Psoas muscle (tissue), 7 donors: ENCODE measurements at regions not wholly inside any gene's neighbourhood (a gene's known extent, or its start where the extent isn't known, plus 50 kb on each side); places are given as distances from the start of the nearest gene placed in this dataset.

Experiments
- ATAC-seq, 4 donors: fragments of 200-7000 bp; cut with Tn5 transposase; one replicate each; pipeline ENCODE4 v1.9.1; 2020; ENCODE audit warnings: moderate library complexity in 3 of 4, mild to moderate bottlenecking in 2 of 4
- DNase-seq, 2 donors: peaks; one replicate each; pipeline ENCODE4 v3.0.0-alpha.2; 2020
- H3K27ac ChIP-seq: fragments of 200-600 bp; one replicate; pipeline ENCODE4 v1.8.0; 2022
- H3K27me3 ChIP-seq, 3 donors: fragments of 200-600 bp in 1 of 3; one replicate each; pipeline versions ENCODE4 v1.6.1 to v1.8.0; 2013 to 2022; ENCODE audit warnings: low read length in 2 of 3, mild to moderate bottlenecking in 2 of 3, moderate library complexity in 1 of 3; ENCODE audit not compliant: insufficient read depth in 3 of 3
- H3K36me3 ChIP-seq, 2 donors: fragments of 200-600 bp in 1 of 2; one replicate each; pipeline versions ENCODE4 v1.6.1 to v1.8.0; 2013 to 2022; ENCODE audit warnings: low read depth in 1 of 2, mild to moderate bottlenecking in 1 of 2, moderate library complexity in 1 of 2; ENCODE audit not compliant: insufficient read depth in 1 of 2
- H3K4me1 ChIP-seq: fragments of 200-600 bp; one replicate; pipeline ENCODE4 v1.8.0; 2022
- H3K4me3 ChIP-seq: fragments of 200-600 bp; one replicate; pipeline ENCODE4 v1.8.0; 2022; ENCODE audit warnings: mild to moderate bottlenecking
- H3K9me3 ChIP-seq: fragments of 200-600 bp; one replicate; pipeline ENCODE4 v1.8.0; 2022
- CTCF ChIP-seq: fragments of 200-600 bp; IDR thresholded peaks from one replicate; pipeline ENCODE4 v1.8.0; 2022; ENCODE audit warnings: antibody characterized with exemption
- WGBS, 3 donors: extraction: QIAGEN DNeasy Blood & Tissue Kit; methylation state at CpG; one replicate each; pipeline versions ENCODE4 v1.1.6 to v1.1.7; 2013; 5-methylcytosine and 5-hydroxymethylcytosine counted together
- intact Hi-C, 2 donors: fragments of 100-400 bp; cut with DNase I; formaldehyde crosslinking; loops; one replicate each; pipeline versions ENCODE4 v1.11.0 to v1.14.2; 2022
- donor health status: healthy with polysubstance abuse.
- donor health status: DM: no; HTN: no; CAD: no; lungs with moderate emphysema.
- donor health status: Bipolar disorder and iron deficiency.
- donor health status: healthy.
- donor health status: DM: yes; HTN: yes; CAD: no.
- donor health status: DM: no; HTN: no; CAD: no.
- donor health status: DM: yes; HTN: yes; CAD: no.

- intact Hi-C loops: no loop called here
- ATAC-seq: no peak
- 79 to 88% (median 87%) methylated on average over 5 of the region's 5 CpGs for WGBS, 3 donors
These were observed 170.1 kb downstream of the INHBB start for GRCh38 chr2:120515759-120516678.

GRCh38 chr2:120516679-120517314 lies 170.9 kb downstream of the INHBB start:
- Histone ChIP-seq H3K4me1 (no peaks in the 10 kb centered on the region), H3K27ac (no peak overlapping the region), H3K27me3 (no peaks in the 10 kb centered on the region), H3K36me3 (no peaks in the 10 kb centered on the region), H3K9me3 (no peaks in the 10 kb centered on the region), H3K4me3 (no peak overlapping the region)
- intact Hi-C loops: no loop called here
- WGBS, 3 donors: 42 to 58% (median 55%) methylated on average over 6 of the region's 6 CpGs
- ATAC-seq (no peak), DNase-seq (no peak)
- TF ChIP-seq CTCF: no peak

More at GRCh38 chr2:120515759-120516678, 170.1 kb downstream of the INHBB start:
- TF ChIP-seq CTCF: no peak
- H3K4me3 ChIP-seq: no peak overlapping the region
- H3K4me1 ChIP-seq: no peaks in the 10 kb centered on the region
- H3K27me3 ChIP-seq: no peaks in the 10 kb centered on the region
- no peak overlapping the region for H3K27ac ChIP-seq
- H3K36me3 ChIP-seq: no peaks in the 10 kb centered on the region
- DNase-seq: no peak
- no peaks in the 10 kb centered on the region for H3K9me3 ChIP-seq

GRCh38 chr2:120517751-120518469 lies 172.0 kb downstream of the INHBB start:
- DNase-seq: no peak
- no peak for ATAC-seq
- Histone ChIP-seq H3K9me3 (no peaks in the 10 kb centered on the region), H3K36me3 (no peaks in the 10 kb centered on the region), H3K4me3 (no peak overlapping the region), H3K27ac (no peak overlapping the region), H3K27me3 (no peaks in the 10 kb centered on the region), H3K4me1 (no peaks in the 10 kb centered on the region)
- 83 to 88% (median 86%) methylated on average over 7 of the region's 7 CpGs for WGBS, 3 donors
- intact Hi-C loops: no loop called here
- TF ChIP-seq CTCF: no peak

GRCh38 chr2:120518819-120519218 lies 172.9 kb downstream of the INHBB start:
- Histone ChIP-seq H3K27ac (no peak overlapping the region), H3K9me3 (no peaks in the 10 kb centered on the region), H3K36me3 (no peaks in the 10 kb centered on the region), H3K4me3 (no peak overlapping the region), H3K4me1 (no peaks in the 10 kb centered on the region), H3K27me3 (no peaks in the 10 kb centered on the region)
- ATAC-seq (no peak), DNase-seq (no peak)
- intact Hi-C loops: no loop called here
- 95 to 98% (median 96%) methylated on average over 5 of the region's 5 CpGs for WGBS, 3 donors
- TF ChIP-seq CTCF: no peak
